ENCODE measurements at regions not wholly inside any gene's neighbourhood (a gene's known extent, or its start where the extent isn't known, plus 50 kb on each side); places are given as distances from the start of the nearest gene placed in this dataset.

GRCh38 chr6:134478764-134479399 is 161.0 kb upstream of the SGK1 start:
- Histone ChIP-seq H3K4me1 (peaks cover 0 to 4% (median 0%) of the 10 kb centered on the region in 10 experiments; a peak in 1 of 20 replicates), H3K27ac (no peak overlapping the region), H3K4me2 (no peak overlapping the region), H4K20me1 (no peaks in the 10 kb centered on the region), H3K9ac (no peak overlapping the region), H3K27me3 (no peaks in the 10 kb centered on the region), H3K9me3 (replicated peaks in 1 of 11) (no peaks in the 10 kb centered on the region), H3K4me3 (no peak overlapping the region), H3K36me3 (no peaks in the 10 kb centered on the region)
- no peak for TF ChIP-seq Cebpa-rat (IDR thresholded peaks at IDR 0.05)

GRCh38 chr6:134477991-134478635 is 160.2 kb upstream of the SGK1 start:
- Histone ChIP-seq H3K4me1 (peaks cover 0 to 4% (median 0%) of the 10 kb centered on the region in 10 experiments; a peak in 1 of 20 replicates), H3K4me2 (no peak overlapping the region), H3K9ac (no peak overlapping the region), H3K9me3 (replicated peaks in 1 of 11) (no peaks in the 10 kb centered on the region), H3K4me3 (no peak overlapping the region), H3K27me3 (no peaks in the 10 kb centered on the region), H3K27ac (no peak overlapping the region), H3K36me3 (no peaks in the 10 kb centered on the region), H4K20me1 (no peaks in the 10 kb centered on the region)
- no peak for TF ChIP-seq Cebpa-rat (IDR thresholded peaks at IDR 0.05)

- Histone ChIP-seq H3K4me3 (no peak overlapping the region), H4K20me1 (no peaks in the 10 kb centered on the region), H3K9ac (no peak overlapping the region), H3K4me1 (no peaks in the 10 kb centered on the region), H3K27me3 (no peaks in the 10 kb centered on the region), H3K36me3 (no peaks in the 10 kb centered on the region), H3K4me2 (no peak overlapping the region), H3K27ac (no peak overlapping the region), H3K9me3 (replicated peaks in 1 of 11) (no peaks in the 10 kb centered on the region)
- TF ChIP-seq Cebpa-rat (IDR thresholded peaks at IDR 0.05): no peak
Observed at GRCh38 chr6:134474955-134475354, 157.0 kb upstream of the SGK1 start.

DNA sequence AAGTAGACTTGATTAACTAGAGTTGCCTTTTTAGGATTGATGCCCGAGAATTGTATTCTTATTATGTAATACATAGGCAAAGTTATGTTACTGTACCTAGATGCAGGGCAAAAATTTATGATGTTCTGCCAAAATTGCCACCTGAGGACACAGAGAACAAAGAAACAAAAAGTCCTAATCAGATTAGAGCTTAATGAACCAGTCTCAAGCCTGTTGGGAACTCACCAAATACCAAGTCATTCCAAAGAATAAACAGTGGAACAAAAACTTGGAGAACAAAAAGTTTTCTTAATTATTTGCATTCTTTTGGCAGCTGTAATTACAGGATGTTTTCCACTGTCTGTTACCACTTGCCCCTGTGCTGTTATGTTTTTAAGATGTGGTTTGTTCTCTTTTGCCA is 154.7 kb upstream of the SGK1 start:
- H3K4me3 ChIP-seq: no peak overlapping the region
- no peak overlapping the region for H3K27ac ChIP-seq
- H3K4me1 ChIP-seq: no peaks in the 10 kb centered on the region
- no peak for TF ChIP-seq Cebpa-rat (IDR thresholded peaks at IDR 0.05)
- no peak overlapping the region for H3K9ac ChIP-seq
- H3K27me3 ChIP-seq: no peaks in the 10 kb centered on the region
- H4K20me1 ChIP-seq: no peaks in the 10 kb centered on the region
- no peak overlapping the region for H3K4me2 ChIP-seq
- no peaks in the 10 kb centered on the region for H3K36me3 ChIP-seq
- H3K9me3 ChIP-seq (replicated peaks in 1 of 11): no peaks in the 10 kb centered on the region

DNA sequence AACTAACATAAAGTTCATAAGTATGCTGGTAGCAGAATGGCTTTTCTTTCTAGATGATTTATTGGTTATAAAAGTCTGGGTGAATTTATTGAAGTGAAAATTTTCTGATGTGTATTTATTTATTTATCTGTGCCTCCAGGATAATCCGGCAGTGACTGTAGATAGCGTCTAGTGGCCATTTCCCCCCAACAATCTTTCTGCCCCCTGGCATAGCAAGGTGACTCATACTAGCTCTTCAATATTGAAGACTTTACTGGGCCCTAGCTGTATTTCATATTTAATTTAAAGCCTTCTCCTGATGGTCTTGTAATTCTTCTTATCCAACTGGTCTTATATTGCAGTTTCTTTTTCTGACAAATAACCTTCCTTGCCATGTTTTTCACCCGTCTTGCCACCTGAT is 154.1 kb upstream of the SGK1 start:
- no peaks in the 10 kb centered on the region for H3K36me3 ChIP-seq
- no peaks in the 10 kb centered on the region for H3K27me3 ChIP-seq
- no peak overlapping the region for H3K4me3 ChIP-seq
- H3K9me3 ChIP-seq (replicated peaks in 1 of 11): no peaks in the 10 kb centered on the region
- H4K20me1 ChIP-seq: no peaks in the 10 kb centered on the region
- H3K9ac ChIP-seq: no peak overlapping the region
- H3K27ac ChIP-seq: no peak overlapping the region
- H3K4me2 ChIP-seq: no peak overlapping the region
- no peaks in the 10 kb centered on the region for H3K4me1 ChIP-seq
- no peak for TF ChIP-seq Cebpa-rat (IDR thresholded peaks at IDR 0.05)

DNA sequence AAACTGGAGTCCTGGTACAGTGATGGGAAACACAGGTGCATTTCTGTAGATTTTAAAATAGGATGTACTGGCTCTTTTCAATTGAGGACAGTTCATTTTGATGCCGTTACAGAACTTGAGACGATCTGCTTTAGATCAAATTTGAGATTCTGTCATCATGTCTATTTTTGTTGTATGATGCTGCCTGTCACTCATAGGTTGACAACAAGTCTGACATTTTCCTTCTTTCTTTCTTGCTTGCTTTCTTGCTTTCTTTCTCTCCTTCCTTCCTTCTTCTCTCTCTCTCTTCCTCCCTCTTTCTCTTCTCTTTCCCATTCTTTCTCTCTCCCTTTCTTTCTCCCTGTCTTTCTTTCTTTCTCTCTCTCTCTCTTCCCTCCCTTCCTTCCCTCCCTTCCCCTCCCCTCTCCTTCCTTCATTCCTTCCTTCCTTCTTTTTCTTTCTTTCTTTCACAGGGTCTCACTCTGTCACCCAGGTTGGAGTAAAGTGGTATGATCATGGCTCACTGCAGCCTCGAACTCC is 152.6 kb upstream of the SGK1 start:
- no peak for TF ChIP-seq Cebpa-rat (IDR thresholded peaks at IDR 0.05)
- Histone ChIP-seq H4K20me1 (no peaks in the 10 kb centered on the region), H3K9ac (no peak overlapping the region), H3K36me3 (no peaks in the 10 kb centered on the region), H3K9me3 (replicated peaks in 1 of 11) (no peaks in the 10 kb centered on the region), H3K4me3 (no peak overlapping the region), H3K27ac (no peak overlapping the region), H3K4me1 (peaks cover 0 to under 1% (median 0%) of the 10 kb centered on the region in 10 experiments; a peak in 2 of 20 replicates), H3K4me2 (no peak overlapping the region), H3K27me3 (no peaks in the 10 kb centered on the region)

GRCh38 chr6:134469702-134470456 is 152.0 kb upstream of the SGK1 start:
- no peak for TF ChIP-seq Cebpa-rat (IDR thresholded peaks at IDR 0.05)
- no peak overlapping the region for H3K4me3 ChIP-seq
- no peaks in the 10 kb centered on the region for H3K27me3 ChIP-seq
- no peak overlapping the region for H3K9ac ChIP-seq
- no peaks in the 10 kb centered on the region for H4K20me1 ChIP-seq
- no peak overlapping the region for H3K27ac ChIP-seq
- peaks cover 2 to 7% (median 5%) of the 10 kb centered on the region in 10 experiments; a peak in 17 of 20 replicates for H3K4me1 ChIP-seq
- H3K36me3 ChIP-seq: no peaks in the 10 kb centered on the region
- H3K4me2 ChIP-seq: no peak overlapping the region; a peak in 1 of 22 replicates
- no peaks in the 10 kb centered on the region for H3K9me3 ChIP-seq (replicated peaks in 1 of 11)

GRCh38 chr6:134468633-134469032 is 150.7 kb upstream of the SGK1 start:
- H3K4me3 ChIP-seq: no peak overlapping the region
- H3K4me2 ChIP-seq: no peak overlapping the region
- no peaks in the 10 kb centered on the region for H3K27me3 ChIP-seq
- peaks cover 9 to 17% (median 12%) of the 10 kb centered on the region in 10 experiments; a peak in 18 of 20 replicates for H3K4me1 ChIP-seq
- no peak overlapping the region for H3K9ac ChIP-seq
- no peaks in the 10 kb centered on the region for H3K9me3 ChIP-seq (replicated peaks in 1 of 11)
- H4K20me1 ChIP-seq: no peaks in the 10 kb centered on the region
- H3K27ac ChIP-seq: no peak overlapping the region
- TF ChIP-seq Cebpa-rat (IDR thresholded peaks at IDR 0.05): no peak
- no peaks in the 10 kb centered on the region for H3K36me3 ChIP-seq

- Histone ChIP-seq H3K4me2 (no peak overlapping the region), H3K4me3 (no peak overlapping the region), H4K20me1 (no peaks in the 10 kb centered on the region), H3K9ac (no peak overlapping the region), H3K27me3 (no peaks in the 10 kb centered on the region), H3K9me3 (replicated peaks in 1 of 11) (0 out of 22 replicates have a peak, but pooled peaks cover 0 to 5% (median 0%) of the 10 kb centered on the region in 11 experiments), H3K27ac (no peak overlapping the region), H3K36me3 (no peaks in the 10 kb centered on the region), H3K4me1 (peaks cover 9 to 17% (median 12%) of the 10 kb centered on the region in 10 experiments; a peak in 18 of 20 replicates)
- no peak for TF ChIP-seq Cebpa-rat (IDR thresholded peaks at IDR 0.05)
Observed at GRCh38 chr6:134467620-134468019, 149.7 kb upstream of the SGK1 start.
